ENCODE measurements at regions not wholly inside any gene's neighbourhood (a gene's known extent, or its start where the extent isn't known, plus 50 kb on each side); places are given as distances from the start of the nearest gene placed in this dataset.
A peak's percentile ranks its signal among the peaks of the same experiment; 100 is the strongest.
"Not testable (repeated sequence)": the region's sequence is repeated elsewhere in the genome, so short reads cannot be mapped to it uniquely, and the experiment has no call there.

DNA sequence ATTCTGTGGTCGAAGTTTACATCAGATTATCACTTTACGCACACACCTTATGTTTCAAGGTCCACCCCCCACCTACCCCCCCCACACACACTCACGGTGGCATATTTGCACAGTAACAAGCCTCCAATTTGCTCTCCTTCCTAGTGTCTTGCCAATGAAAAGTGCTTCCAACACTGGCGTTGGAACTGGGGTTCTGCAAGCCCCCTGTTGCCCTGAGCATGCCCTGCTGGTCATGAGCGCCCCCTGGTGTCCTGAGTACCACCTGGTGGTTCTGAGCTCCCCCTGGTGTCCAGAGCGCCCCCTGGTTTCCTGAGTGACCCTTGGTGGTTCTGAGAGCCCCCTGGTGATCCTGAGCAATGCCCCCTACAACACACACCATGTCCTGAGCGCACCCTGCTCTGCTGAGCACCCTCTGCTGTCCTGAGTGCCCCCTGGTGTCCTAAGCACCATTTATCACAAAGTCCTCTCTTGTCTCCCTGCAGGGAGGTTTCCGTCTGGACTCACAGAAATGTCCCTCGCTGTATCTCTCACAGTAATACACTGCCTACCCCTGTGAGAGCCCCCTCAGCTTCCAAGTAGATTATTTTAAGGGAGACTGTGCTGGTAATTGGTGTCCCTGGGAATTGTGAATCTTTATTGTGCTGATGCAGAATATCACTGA is 1212.3 kb downstream of the TMEM121 start:
- H3K4me1 Mint-ChIP-seq, H3K4me3 Mint-ChIP-seq, H3K9me3 Mint-ChIP-seq, H3K27ac Mint-ChIP-seq, H3K36me3 Mint-ChIP-seq: not testable (repeated sequence)
- DNase-seq, result peak; percentile 28
- CTCF ChIA-PET, result interaction anchor here (1.3 to 2.5 kb wide), 4 partner anchors 10 to 75 kb away, joined by 3 to 23 read pairs (median 8); no protein-coding TSS in a partner anchor
- H3K27me3 Mint-ChIP-seq, result peaks cover 33% of the 10 kb centered on the region

DNA sequence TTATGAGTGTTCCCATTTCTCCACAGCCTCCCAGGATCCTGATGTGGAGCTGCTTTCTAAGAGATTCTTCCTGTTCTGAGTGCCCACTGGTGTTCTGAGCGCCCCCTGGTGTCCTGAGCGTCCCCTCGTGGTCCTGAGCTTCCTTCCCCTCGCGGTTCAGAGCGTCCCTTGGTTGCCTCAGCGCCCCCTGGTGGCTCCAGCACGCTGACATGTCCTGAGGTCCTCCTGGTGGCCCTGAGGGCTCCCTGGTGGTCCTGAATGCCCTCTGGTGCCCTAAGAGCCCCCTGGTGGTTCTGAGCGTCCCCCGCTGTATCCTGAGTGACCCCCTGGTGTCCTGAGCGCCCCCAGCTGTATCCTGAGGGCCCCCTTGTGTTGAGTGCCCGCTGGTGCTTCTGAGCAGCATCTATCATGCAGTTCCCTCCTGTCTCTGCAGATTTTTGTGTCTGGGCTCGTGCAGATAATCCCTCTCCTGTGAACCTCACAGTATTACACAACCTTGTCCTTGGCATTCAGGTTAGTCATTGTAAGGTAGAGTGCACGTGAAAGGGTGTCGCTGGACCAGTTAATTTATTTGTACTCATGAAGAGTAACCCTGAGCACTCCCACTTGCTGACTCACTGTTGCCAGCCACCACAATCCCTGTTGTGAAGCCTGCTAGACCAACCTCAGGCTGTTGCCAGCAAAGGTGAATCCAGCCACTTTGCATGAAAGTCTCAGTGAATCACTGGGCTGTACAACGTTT is 1214.9 kb downstream of the TMEM121 start:
- H3K9me3 Mint-ChIP-seq, H3K4me3 Mint-ChIP-seq, H3K27ac Mint-ChIP-seq, H3K36me3 Mint-ChIP-seq: not testable (repeated sequence)
- CTCF ChIA-PET, result interaction anchor here (0.7 to 2.5 kb wide), 15 partner anchors 12 to 234 kb away, joined by 3 to 23 read pairs (median 5); no protein-coding TSS in a partner anchor
- H3K4me1 Mint-ChIP-seq, result peaks cover 22% of the 10 kb centered on the region
- H3K27me3 Mint-ChIP-seq, result peaks cover 22% of the 10 kb centered on the region
- DNase-seq, result peak; percentile 84

DNA sequence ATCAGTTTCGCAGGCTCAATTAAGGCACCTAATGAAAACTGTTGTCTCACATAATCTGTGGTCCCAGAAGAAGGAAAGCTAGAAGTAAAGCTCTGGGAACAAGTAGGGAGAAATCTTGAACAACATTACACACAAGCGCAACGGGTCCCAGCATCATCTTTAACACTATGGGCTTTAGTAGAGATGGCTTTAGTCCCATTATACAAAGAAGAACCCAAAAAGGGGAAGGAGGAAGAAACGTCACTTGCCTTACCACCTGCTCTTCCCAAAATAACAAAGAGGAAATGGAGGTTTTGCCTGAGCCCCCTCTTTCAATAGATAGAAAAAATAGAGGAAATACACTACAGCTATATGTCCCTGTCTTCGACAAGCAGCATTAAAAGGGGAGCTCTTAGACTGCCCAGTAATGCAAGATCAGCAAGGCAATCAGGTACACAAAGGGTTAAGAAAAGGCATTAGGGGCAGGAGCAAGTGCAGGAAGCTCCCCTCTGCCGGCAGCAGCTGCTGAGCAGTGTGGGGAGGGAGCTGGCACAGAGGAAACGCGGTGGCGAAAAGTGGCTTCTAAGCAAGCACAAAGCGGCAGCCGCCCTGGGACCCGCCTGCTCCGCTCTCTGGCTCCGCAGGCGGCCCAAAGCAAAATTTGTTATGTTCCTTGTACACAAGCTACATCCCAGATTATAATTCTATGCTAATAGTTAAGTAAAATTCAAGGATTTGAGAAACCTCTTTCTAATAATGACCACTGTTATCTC is 1218.8 kb downstream of the TMEM121 start:
- peaks cover 13% of the 10 kb centered on the region for H3K27me3 Mint-ChIP-seq
- H3K9me3 Mint-ChIP-seq, H3K4me3 Mint-ChIP-seq, CTCF ChIA-PET, H3K36me3 Mint-ChIP-seq: not testable (repeated sequence)
- peak overlapping the region; percentile 49 for H3K27ac Mint-ChIP-seq
- H3K4me1 Mint-ChIP-seq, result peaks cover 23% of the 10 kb centered on the region
- DNase-seq, result peak; percentile 49

DNA sequence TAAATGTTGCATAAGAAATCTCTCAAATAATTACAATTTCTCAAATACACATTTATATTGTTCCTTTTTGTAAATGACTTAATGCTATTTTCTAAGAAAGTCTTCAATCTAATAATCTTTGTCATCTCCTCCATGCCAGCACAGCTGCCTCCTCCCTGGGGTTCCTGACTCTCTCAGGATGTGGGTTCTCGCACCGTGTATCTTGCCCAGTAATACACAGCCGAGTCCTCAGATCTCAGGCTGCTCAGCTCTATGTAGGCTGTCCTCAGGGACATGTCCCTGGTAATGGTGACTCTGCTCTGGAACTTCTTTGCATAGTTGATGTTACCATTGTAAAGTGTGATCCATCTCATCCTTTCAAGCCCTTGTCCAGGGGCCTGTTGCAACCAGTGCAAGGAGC is 1223.7 kb downstream of the TMEM121 start:
- CTCF ChIA-PET, H3K9me3 Mint-ChIP-seq, H3K4me3 Mint-ChIP-seq, DNase-seq, H3K36me3 Mint-ChIP-seq, H3K27ac Mint-ChIP-seq, H3K27me3 Mint-ChIP-seq: not testable (repeated sequence)
- H3K4me1 Mint-ChIP-seq, result peaks cover 16% of the 10 kb centered on the region

DNA sequence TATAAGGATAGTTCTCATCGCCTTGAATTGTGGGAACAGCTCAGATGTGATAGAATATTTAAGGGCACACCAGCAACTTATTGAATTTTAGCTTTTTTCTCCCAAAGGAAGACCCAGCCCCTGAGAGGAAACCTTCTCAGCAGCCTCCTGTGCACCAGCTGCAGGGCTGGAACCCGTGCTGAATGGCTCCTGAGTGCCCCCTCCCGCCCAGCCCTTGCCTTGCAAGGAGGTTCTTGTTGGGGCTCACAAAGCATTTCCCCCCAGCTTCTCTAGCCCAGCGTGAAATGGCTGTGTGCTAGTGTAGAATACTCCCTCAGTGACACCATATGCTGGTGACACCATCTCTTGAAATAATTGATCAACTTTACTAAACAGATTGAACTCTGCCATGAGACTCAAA is 1227.4 kb downstream of the TMEM121 start:
- not testable (repeated sequence) for H3K4me3 Mint-ChIP-seq, H3K4me1 Mint-ChIP-seq, H3K36me3 Mint-ChIP-seq, H3K27ac Mint-ChIP-seq, H3K9me3 Mint-ChIP-seq
- H3K27me3 Mint-ChIP-seq, result peaks cover 14% of the 10 kb centered on the region
- DNase-seq, result peak; percentile 34
- CTCF ChIA-PET, result interaction anchor here (1.8 kb wide), 1 partner anchor 13 kb away, joined by 5 read pairs; no protein-coding TSS in a partner anchor

DNA sequence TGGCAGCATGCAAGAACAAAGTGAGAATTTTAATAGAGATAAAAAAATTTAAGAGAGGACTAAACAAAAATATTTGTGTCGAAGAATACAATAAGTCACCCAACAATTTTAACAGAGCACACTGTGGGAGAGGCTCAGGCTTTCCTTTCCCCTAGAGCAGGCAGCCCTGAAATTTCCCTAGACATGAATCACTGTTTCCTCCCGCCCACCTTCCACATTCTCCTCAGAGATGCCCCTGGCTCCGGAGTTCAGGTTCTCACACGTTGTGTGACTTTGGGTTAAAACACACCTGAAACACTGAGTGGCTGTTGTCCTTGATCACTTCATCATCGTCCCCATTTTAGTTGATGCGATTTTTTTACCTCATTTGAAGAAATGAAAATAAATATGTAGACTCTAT is 1231.1 kb downstream of the TMEM121 start:
- not testable (repeated sequence) for H3K9me3 Mint-ChIP-seq, DNase-seq, H3K4me3 Mint-ChIP-seq, H3K27ac Mint-ChIP-seq, H3K36me3 Mint-ChIP-seq, H3K4me1 Mint-ChIP-seq
- CTCF ChIA-PET, result interaction anchor here (1.1 kb wide), 1 partner anchor 8 kb away, joined by 3 read pairs; no protein-coding TSS in a partner anchor
- peaks cover 21% of the 10 kb centered on the region for H3K27me3 Mint-ChIP-seq

DNA sequence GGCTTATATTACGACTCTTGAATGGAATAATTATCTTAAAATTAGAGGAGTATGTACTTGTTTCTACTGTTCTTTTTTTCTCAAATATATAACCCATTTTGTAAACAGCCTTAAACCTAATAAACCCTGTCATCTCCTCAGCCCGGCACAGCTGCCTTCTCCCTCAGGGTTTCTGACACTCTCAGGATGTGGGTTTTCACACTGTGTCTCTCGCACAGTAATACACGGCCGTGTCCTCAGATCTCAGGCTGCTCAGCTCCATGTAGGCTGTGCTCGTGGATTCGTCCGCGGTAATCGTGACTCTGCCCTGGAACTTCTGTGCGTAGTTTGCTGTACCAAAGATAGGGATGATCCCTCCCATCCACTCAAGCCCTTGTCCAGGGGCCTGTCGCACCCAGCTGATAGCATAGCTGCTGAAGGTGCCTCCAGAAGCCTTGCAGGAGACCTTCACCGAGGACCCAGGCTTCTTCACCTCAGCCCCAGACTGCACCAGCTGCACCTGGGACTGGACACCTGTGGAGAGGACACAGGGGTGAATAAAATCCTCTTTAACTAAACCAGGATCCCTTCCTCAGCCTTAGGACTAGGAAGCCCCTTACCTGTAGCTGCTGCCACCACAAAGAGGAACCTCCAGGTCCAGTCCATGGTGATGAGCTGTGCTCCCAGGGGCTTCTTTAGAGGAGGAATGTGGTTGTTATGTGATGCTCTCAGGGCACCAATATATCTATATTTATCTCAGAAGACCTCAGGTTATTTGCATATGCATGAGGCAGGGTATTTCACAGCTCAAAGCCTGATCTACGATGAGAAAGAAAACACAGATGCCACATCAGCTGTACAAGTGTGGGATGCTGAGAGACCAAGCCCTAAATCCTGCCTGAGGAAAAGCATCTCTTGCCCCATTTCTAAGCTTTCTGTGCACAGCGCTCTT is 1235.8 kb downstream of the TMEM121 start:
- CTCF ChIA-PET, H3K36me3 Mint-ChIP-seq, H3K27ac Mint-ChIP-seq, H3K4me3 Mint-ChIP-seq, H3K9me3 Mint-ChIP-seq: not testable (repeated sequence)
- peaks cover 25% of the 10 kb centered on the region for H3K4me1 Mint-ChIP-seq
- peaks cover 25% of the 10 kb centered on the region for H3K27me3 Mint-ChIP-seq
- DNase-seq, result peak; percentile 38

DNA sequence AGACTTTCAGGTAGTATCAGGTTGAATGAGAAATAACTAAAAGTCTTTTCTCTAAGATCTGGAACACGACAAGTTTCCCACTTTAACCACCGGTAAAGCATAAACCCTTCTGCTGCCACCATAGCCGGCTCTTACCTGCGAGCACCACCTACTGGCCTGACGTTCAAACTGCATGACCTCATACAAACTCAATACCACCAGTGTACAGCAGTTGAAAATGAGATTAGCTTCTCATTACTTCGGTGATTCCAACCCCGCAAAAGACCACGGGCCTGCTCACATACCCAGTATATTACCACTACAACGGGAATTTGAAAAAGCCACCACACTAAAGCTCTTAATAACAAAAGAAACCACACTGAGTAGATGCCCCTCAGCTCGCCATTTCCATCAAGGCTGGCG is 1238.6 kb downstream of the TMEM121 start:
- not testable (repeated sequence) for DNase-seq, H3K9me3 Mint-ChIP-seq, H3K36me3 Mint-ChIP-seq, H3K4me3 Mint-ChIP-seq, H3K27ac Mint-ChIP-seq
- CTCF ChIA-PET, result interaction anchor here (0.6 to 2.1 kb wide), 6 partner anchors 8 to 763 kb away, joined by 3 to 8 read pairs (median 3); no protein-coding TSS in a partner anchor
- peaks cover 40% of the 10 kb centered on the region for H3K4me1 Mint-ChIP-seq
- H3K27me3 Mint-ChIP-seq, result peaks cover 15% of the 10 kb centered on the region

DNA sequence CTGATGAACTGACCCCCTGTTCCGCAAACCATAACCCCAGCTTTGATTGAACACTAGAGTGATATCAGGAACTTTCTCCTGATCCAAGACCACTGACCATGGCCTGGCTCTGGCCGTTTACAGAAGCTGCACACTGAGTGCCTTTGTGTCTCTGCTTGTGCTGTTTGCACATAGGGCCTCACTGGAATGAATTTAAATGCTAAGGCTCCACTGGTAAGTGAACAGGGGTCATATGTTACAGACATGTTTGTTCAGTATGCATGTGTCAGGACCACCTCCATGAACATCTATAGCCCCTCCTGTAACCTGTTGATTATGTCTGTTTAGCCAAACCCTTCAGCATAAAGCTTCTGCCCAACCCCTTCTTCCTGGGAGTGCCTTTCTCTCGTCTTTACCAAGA is 1239.8 kb downstream of the TMEM121 start:
- peaks cover 4% of the 10 kb centered on the region for H3K27me3 Mint-ChIP-seq
- H3K36me3 Mint-ChIP-seq, result no peaks in the 10 kb centered on the region
- no peak for DNase-seq
- no peak overlapping the region for H3K4me3 Mint-ChIP-seq
- peaks cover 48% of the 10 kb centered on the region for H3K4me1 Mint-ChIP-seq
- CTCF ChIA-PET, result interaction anchor here (0.9 to 2.1 kb wide), 6 partner anchors 9 to 103 kb away, joined by 3 to 8 read pairs (median 3); no protein-coding TSS in a partner anchor
- H3K27ac Mint-ChIP-seq, result no peak overlapping the region
- no peaks in the 10 kb centered on the region for H3K9me3 Mint-ChIP-seq

DNA sequence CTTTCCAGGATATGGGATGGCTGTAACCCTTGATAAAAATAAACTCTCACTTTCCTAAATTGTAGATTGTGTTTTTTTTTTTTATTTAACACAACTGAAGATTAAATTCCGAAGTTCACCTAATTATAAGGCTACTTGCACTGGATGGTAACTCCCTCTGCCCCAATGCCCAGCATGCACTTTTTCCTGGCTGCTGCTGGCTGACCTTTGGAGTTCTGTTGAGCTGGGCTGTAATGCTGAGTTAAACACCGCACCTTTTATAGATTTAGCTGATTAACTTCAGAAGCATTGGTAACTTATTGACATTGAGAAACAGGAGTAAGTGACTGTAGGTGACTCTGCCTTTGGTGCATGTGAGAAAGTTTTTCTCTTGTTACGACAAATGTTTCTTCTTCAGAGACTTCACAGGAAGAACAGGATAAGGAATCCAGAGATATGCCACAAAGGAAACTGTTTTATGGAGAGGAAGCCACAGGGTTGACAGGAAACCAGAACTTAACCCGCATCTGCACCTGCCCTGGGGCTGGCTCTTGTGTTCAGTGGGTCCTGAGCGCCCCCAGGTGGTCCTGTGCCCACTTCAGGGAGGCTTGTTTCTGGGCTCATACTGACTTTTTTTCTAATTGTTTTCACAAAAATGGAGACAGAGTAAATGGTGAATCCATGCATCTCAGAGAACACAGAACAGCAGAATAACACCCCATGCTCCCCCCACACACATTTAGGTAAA is 1240.3 kb downstream of the TMEM121 start:
- not testable (repeated sequence) for H3K27ac Mint-ChIP-seq, H3K4me3 Mint-ChIP-seq, H3K27me3 Mint-ChIP-seq, H3K9me3 Mint-ChIP-seq, H3K36me3 Mint-ChIP-seq
- peak; percentile 74 for DNase-seq
- CTCF ChIA-PET, result interaction anchor here (0.6 to 2.1 kb wide), 6 partner anchors 26 to 232 kb away, joined by 3 to 8 read pairs (median 3); no protein-coding TSS in a partner anchor
- peaks cover 47% of the 10 kb centered on the region for H3K4me1 Mint-ChIP-seq

DNA sequence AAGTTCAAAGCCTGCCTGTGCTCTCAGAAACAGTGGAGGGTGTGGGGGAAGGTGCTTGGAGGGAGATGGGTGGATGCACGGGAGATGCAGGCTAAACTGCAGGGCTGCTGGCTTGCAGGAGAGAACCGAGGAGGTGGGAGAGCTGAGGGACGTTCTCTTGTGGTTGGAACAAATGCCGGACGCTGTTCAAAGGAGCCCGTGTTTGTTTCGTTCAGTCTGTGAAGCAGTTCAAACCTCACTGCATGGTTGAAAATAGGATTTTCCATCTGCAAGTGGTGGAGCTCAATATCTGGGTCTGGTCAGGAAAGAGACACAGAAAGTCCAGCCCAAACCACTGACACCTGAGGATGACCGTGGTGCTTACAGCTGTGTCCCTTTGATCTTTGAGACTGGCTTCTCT is 1241.8 kb downstream of the TMEM121 start:
- CTCF ChIA-PET, H3K27me3 Mint-ChIP-seq, H3K36me3 Mint-ChIP-seq, DNase-seq, H3K4me3 Mint-ChIP-seq, H3K9me3 Mint-ChIP-seq: not testable (repeated sequence)
- H3K27ac Mint-ChIP-seq, result peak overlapping the region; percentile 37
- H3K4me1 Mint-ChIP-seq, result peaks cover 45% of the 10 kb centered on the region

DNA sequence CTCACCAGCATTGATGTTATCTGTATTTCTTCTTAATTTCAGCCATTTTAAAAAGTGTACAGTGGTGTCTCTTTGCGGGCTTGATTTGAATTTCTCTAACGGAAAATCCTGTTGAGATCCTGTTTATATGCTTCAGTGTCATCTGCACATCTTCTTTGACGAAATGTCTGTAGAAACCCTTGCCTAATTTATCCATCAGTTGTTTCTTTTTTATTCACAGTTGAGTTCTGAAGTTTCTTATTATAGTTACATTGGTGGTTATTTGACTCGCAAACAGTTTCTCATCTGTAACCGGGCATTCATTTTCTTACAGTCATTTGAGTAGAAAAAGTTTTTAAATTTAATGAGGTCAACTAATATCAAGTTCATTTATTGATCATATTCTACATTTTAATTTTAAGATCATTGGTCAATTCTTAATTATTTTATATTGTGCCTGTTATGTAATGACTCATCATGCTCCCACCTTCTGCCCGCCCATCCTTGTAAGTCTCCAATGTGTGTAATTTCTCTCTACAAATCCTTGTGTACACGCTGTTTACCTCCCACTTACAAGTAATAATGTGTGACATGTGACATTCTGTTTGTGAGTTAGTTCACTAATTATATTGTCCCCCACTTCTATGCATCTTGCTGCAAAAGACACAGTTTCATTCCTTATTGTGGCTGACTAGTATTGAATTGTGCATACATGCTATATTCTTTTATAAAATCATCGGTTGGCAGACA is 1242.8 kb downstream of the TMEM121 start:
- DNase-seq, H3K27ac Mint-ChIP-seq, H3K9me3 Mint-ChIP-seq, H3K4me3 Mint-ChIP-seq, H3K36me3 Mint-ChIP-seq, CTCF ChIA-PET: not testable (repeated sequence)
- H3K27me3 Mint-ChIP-seq, result peaks cover 10% of the 10 kb centered on the region
- H3K4me1 Mint-ChIP-seq, result peaks cover 44% of the 10 kb centered on the region
